NCI-H2081 (cell line): ENCODE measurements at regions not wholly inside any gene's neighbourhood (a gene's known extent, or its start where the extent isn't known, plus 50 kb on each side); places are given as distances from the start of the nearest gene placed in this dataset.

Experiments used
- DNase-seq, 2 experiments: peaks; one replicate each; lab custom pipeline; 2025; lab: John Stamatoyannopoulos, UW

GRCh38 chr2:53445383-53446070 is 322.1 kb upstream of the CHAC2 start:
- DNase-seq = no peak

DNA sequence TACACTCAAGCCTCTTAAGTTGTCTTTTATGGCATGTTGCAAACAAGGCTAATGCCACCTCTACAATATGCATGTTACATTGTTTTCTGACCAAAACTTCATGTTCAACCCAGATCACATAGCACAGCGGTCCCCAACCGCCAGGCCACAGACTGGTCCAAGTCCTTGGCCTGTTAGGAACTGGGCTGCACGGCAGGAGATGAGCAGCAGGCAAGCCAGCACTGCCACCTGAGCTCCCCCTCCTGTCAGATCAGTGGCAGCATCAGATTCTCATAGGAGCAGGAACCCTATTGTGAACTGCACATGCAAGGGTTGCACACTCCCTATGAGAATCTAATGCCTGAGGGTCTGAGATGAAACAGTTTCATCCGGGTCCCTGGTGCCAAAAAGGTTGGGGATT is 324.8 kb upstream of the CHAC2 start:
- no peak for DNase-seq

DNA sequence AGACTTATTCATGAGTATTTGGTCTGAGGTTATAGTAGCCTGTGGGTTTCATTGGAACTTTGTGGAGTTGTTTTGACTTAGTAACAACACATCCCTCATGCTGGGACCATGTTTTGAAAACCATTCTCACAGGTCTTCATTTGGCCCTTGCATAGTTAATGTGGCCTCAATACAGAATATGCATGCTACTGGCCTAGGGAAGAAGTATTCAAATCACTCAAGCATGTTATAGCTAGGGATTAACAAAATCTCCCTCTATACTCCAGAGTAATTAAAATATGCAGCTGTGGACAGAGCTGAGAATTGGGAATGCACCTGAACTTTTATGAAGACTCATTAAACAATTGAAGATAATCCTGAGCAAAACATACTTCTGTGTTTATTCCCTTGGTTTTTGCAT is 325.5 kb upstream of the CHAC2 start:
- DNase-seq = no peak

GRCh38 chr2:53438692-53439091 is 328.9 kb upstream of the CHAC2 start:
- no peak for DNase-seq

GRCh38 chr2:53438100-53438499 is 329.5 kb upstream of the CHAC2 start:
- no peak for DNase-seq

- DNase-seq = no peak
Measured at GRCh38 chr2:53437371-53437770, 330.2 kb upstream of the CHAC2 start.

DNA sequence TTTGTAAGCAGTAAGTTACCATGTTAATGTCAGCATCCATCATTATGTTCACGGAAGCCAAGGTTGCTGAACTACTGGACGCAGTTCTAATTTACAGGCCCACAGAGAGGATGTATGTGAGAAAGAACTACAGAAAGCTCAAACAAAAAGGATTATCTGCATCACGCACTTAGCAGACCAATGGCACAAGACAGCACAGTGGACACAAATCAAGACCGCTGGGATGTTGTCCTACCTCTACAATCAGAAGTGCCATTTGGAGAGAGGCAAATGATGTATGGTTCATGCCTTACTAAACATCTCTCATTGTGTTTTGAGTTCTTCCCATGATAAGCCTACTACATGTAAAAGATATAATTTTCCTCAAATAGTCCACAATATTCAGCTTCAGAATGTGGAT is 330.7 kb upstream of the CHAC2 start:
- DNase-seq = no peak

DNA sequence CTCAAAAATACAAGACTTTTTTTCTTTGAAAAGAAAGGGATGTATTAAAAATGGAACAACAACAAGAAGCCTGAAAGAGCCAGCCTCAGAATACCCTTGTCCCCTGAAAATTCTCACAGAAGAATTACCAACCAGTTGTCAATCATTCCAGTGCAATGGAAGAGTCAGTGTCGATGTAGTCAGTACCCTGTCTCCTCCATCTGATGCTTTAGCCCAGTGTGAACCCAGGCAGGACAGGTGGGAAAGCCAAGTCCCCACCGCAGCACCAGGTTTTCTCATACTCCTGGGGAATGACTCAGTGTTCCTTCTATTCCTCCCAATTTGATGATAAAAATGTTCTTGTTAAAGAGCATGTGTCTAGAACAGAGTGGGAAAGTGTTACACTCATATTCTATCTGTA is 332.0 kb upstream of the CHAC2 start:
- no peak for DNase-seq

DNA sequence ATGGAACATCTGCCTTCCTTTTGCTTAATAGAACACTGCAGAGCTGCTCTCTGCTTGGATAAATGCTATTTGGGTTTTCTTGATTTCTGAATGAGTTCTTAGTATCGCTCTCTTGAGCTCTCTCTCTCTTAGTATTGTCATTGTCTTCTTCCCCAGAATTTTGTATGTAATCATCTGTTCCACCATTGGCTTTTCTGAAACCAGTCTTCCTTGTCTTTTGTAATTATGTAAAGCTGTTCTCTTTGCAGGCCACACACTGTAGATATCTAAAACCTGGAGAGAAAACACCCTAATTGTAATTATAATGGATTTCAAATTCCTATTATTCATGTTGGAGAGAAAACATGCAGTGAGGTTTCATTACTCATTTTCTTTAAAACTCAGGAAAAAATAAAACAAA is 333.1 kb upstream of the CHAC2 start:
- DNase-seq = no peak

DNA sequence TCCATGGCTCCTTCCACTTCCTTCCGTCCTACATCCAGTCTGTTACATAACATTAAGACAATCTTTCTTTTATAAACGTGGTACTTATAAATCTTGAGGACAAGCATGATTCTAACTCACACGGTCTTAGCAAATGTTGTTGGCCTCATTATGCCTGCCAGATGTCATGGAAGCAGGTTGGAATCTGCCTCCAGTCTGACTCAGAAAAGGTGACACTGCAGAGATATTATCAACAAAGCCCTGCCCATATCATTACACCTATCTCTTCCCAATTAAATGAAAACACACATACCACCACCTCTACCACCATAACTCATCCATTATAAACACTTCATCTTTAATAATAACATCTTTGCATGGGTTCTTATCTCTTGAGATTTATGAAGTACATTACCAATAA is 334.7 kb upstream of the CHAC2 start:
- no peak for DNase-seq

DNA sequence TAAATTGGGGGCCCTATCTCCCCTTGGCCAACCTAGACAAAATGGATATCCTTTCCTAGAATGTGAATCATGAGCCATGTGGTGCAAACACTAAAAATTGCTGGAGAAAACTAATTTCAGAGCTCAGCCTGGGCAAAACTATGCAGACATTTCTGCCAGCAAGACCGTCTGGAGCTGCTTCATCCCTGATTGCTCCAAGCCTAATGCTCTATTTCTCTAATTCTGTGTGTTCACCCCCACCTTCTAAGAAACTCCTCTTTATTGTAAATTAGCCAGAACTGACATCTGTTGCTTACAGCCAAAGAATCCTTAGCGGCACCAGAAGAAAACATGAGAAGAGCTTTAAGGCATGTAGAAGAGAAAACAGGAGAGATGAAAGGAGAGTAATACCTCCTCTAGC is 337.7 kb upstream of the CHAC2 start:
- DNase-seq = no peak

DNA sequence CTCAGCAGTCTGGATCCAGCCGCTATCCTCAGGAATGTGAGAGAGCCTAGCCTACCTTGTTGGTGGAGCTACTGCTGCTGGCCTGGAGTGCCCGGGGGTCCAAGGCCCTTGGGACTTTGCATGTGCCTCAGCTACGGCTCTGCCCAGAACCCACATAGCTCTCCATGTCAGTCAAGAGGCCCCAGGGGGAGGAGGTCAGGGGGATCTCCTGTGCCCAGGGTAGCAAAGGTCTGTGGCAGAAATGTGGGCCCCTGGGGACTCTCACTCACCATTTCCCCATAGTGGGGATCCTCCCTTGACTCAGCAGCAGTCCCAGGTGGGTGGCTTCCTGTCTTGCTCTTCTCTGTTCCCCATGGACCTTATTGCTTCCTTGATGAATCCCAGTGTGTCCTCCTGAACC is 342.7 kb upstream of the CHAC2 start:
- DNase-seq = no peak

DNA sequence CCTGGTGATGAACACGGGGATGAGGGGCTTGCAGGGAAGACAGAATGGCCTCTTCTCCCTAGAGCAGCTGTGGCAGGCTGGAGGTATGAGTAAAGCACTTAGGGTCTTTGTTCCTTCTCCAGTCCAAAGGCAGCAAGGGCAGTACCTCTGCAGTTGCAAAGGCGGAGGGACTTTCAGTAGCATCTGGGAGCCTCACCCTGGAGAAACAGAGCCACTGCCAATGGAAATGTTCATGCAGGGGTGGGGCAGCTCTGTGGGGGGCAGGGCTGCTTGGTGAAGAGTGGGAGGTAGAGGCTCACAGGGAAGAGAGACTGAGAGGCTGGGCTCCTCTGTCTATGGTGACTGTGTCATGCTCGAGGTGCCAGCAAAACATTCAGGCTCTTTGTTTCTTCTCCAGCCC is 344.1 kb upstream of the CHAC2 start:
- no peak for DNase-seq

- peak in 1 of 2 experiments; percentile 55 for DNase-seq
Measured at GRCh38 chr2:53422979-53423378, 344.6 kb upstream of the CHAC2 start.

- DNase-seq = no peak
Measured at GRCh38 chr2:53417385-53417784, 350.2 kb upstream of the CHAC2 start.

DNA sequence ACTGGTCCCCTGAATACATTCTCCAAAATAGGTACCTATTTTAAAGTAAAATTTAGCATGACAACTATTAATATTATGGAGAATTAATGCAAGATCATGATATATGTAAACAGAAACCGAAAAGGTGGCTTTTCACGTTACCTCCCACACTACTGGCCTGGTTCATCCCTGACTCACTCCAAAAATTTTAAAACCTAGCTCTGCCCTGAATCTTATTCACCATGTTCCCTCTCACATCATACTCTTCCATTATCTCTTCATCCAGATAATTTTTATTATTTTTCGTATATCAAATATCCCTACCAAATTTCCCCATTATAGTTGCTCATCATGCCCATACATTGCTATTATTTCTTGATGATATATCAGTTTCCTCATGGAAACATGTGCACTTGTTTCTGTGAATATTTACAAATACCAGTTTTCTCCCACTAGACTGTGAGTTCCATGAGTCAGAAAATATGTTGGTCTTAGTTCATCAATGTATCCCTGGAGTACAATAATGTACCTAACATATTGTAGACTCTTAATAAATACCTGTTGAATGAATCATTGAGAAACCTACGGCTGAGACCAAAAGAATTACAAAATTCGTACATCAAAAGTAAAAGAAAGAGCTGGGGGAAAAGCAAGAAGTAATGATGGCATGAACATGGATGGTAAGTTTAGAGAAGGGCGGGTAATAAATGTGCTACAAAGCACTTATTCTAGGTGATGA is 360.1 kb upstream of the CHAC2 start:
- DNase-seq = no peak

GRCh38 chr2:53403792-53404413 is 363.7 kb upstream of the CHAC2 start:
- no peak for DNase-seq

DNA sequence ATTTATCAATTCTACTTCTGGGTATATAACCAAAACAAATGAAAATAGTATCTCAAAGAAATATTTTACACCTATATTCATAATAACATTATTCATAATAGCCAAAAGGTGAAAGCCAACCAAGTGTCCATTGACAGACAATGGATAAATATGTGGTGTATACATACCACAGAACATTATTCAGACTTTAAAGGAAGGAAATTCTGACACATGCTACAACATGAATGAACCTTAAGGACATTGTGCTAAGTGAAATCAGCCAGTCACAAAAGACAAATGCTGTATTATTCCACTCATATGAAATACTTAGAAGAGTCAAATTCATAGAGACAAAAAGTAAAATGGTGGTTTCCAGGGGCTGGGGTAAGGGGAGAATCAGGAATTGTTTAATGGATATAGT is 370.5 kb upstream of the CHAC2 start:
- no peak for DNase-seq

GRCh38 chr2:53381271-53381670 is 386.3 kb upstream of the CHAC2 start:
- DNase-seq = no peak

GRCh38 chr2:53379547-53379946 is 388.1 kb upstream of the CHAC2 start:
- DNase-seq = no peak

GRCh38 chr2:53378791-53379190 is 388.8 kb upstream of the CHAC2 start:
- DNase-seq = no peak

GRCh38 chr2:53373126-53373525 is 394.5 kb upstream of the CHAC2 start:
- no peak for DNase-seq

DNA sequence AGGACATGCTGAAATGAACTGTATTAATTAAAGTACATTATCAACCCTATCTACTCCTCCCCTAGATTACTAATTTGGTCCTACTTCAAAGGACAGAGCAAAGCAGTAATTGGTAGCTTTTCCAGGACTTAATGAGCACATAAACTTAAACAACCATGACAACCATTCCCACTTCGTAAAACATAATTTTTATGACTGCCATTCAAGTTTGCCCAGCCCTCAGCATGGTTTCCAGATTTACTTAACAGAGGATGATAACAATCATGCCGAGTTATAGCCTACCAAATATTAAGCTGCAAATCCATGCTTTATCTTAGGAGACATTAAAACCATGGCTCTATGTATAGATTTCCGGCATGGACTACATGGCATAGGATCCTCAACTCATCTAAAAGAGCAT is 401.1 kb upstream of the CHAC2 start:
- peak; percentile 18 to 79 for DNase-seq

GRCh38 chr2:53362934-53363333 is 404.7 kb upstream of the CHAC2 start:
- no peak for DNase-seq
